Activated CD4-positive, alpha-beta T cell treated with anti-CD3 and anti-CD28 coated beads, Interleukin-2, amount 10 ng/mL, durations not matched to agents 7 days and 5 days (primary cell): ENCODE measurements at regions not wholly inside any gene's neighbourhood (a gene's known extent, or its start where the extent isn't known, plus 50 kb on each side); places are given as distances from the start of the nearest gene placed in this dataset.
"Not testable (repeated sequence)": the region's sequence is repeated elsewhere in the genome, so short reads cannot be mapped to it uniquely, and the experiment has no call there.

Experiments used
- CTCF ChIA-PET: fragments of 350-600 bp; sonication (Branson Sonifier 250); formaldehyde crosslinking; loops from one replicate; lab custom pipeline; 2021; ENCODE audit warnings: antibody characterized with exemption; lab: Charles Lee
- POLR2A ChIA-PET: fragments of 350-600 bp; sonication (Branson Sonifier 250); formaldehyde crosslinking; loops from one replicate; lab custom pipeline; 2021; ENCODE audit warnings: antibody characterized with exemption; lab: Charles Lee
- DNase-seq: peaks from one replicate; pipeline ENCODE4 v3.0.0-alpha.2; 2020
- H3K27ac Mint-ChIP-seq: one replicate; pipeline ENCODE4 v1.8.0; 2021; ENCODE audit warnings: mild to moderate bottlenecking, moderate library complexity, mixed read lengths
- H3K27me3 Mint-ChIP-seq: one replicate; pipeline ENCODE4 v1.8.0; 2021; ENCODE audit warnings: mixed read lengths
- H3K36me3 Mint-ChIP-seq: one replicate; pipeline ENCODE4 v1.8.0; 2021; ENCODE audit warnings: low read depth, mixed read lengths
- H3K4me1 Mint-ChIP-seq: one replicate; pipeline ENCODE4 v1.8.0; 2021; ENCODE audit warnings: mixed read lengths
- H3K4me3 Mint-ChIP-seq: one replicate; pipeline ENCODE4 v1.8.0; 2021; ENCODE audit warnings: mild to moderate bottlenecking, moderate library complexity, mixed read lengths
- H3K9me3 Mint-ChIP-seq: one replicate; pipeline ENCODE4 v1.8.0; 2021; ENCODE audit warnings: mixed read lengths

GRCh38 chr11:43194459-43194858, 117.3 kb upstream of the API5 start:
- H3K36me3 Mint-ChIP-seq, H3K27me3 Mint-ChIP-seq, H3K4me1 Mint-ChIP-seq, H3K9me3 Mint-ChIP-seq, CTCF ChIA-PET, POLR2A ChIA-PET, H3K4me3 Mint-ChIP-seq, H3K27ac Mint-ChIP-seq, DNase-seq: not testable (repeated sequence)

GRCh38 chr11:43197379-43197778, 114.4 kb upstream of the API5 start:
- no peak overlapping the region for H3K27ac Mint-ChIP-seq
- no peaks in the 10 kb centered on the region for H3K36me3 Mint-ChIP-seq
- H3K9me3 Mint-ChIP-seq = no peaks in the 10 kb centered on the region
- H3K4me3 Mint-ChIP-seq = no peak overlapping the region
- no peaks in the 10 kb centered on the region for H3K27me3 Mint-ChIP-seq
- ChIA-PET POLR2A (no interaction called here), CTCF (no interaction called here)
- H3K4me1 Mint-ChIP-seq = no peaks in the 10 kb centered on the region
- no peak for DNase-seq

- DNase-seq = no peak
- H3K27ac Mint-ChIP-seq = no peak overlapping the region
- no peaks in the 10 kb centered on the region for H3K36me3 Mint-ChIP-seq
- H3K27me3 Mint-ChIP-seq = no peaks in the 10 kb centered on the region
- POLR2A ChIA-PET = no interaction called here
- CTCF ChIA-PET = no interaction called here
- no peaks in the 10 kb centered on the region for H3K9me3 Mint-ChIP-seq
- H3K4me1 Mint-ChIP-seq = no peaks in the 10 kb centered on the region
- no peak overlapping the region for H3K4me3 Mint-ChIP-seq
These were observed 111.8 kb upstream of the API5 start for GRCh38 chr11:43200031-43200430.

GRCh38 chr11:43212279-43212678, 99.5 kb upstream of the API5 start:
- CTCF ChIA-PET = no interaction called here
- H3K4me3 Mint-ChIP-seq = no peak overlapping the region
- POLR2A ChIA-PET = no interaction called here
- no peak overlapping the region for H3K27ac Mint-ChIP-seq
- no peaks in the 10 kb centered on the region for H3K36me3 Mint-ChIP-seq
- H3K9me3 Mint-ChIP-seq = peaks cover 11% of the 10 kb centered on the region
- no peaks in the 10 kb centered on the region for H3K4me1 Mint-ChIP-seq
- no peaks in the 10 kb centered on the region for H3K27me3 Mint-ChIP-seq
- no peak for DNase-seq

GRCh38 chr11:43214471-43214870, 97.3 kb upstream of the API5 start:
- Mint-ChIP-seq H3K27me3 (no peaks in the 10 kb centered on the region), H3K27ac (no peak overlapping the region), H3K9me3 (peaks cover 8% of the 10 kb centered on the region), H3K4me1 (no peaks in the 10 kb centered on the region), H3K36me3 (no peaks in the 10 kb centered on the region), H3K4me3 (no peak overlapping the region)
- CTCF ChIA-PET = no interaction called here
- DNase-seq = no peak
- POLR2A ChIA-PET = no interaction called here

GRCh38 chr11:43217849-43218248, 93.9 kb upstream of the API5 start:
- Mint-ChIP-seq H3K9me3 (no peaks in the 10 kb centered on the region), H3K36me3 (no peaks in the 10 kb centered on the region), H3K27ac (no peak overlapping the region), H3K4me3 (no peak overlapping the region), H3K27me3 (no peaks in the 10 kb centered on the region), H3K4me1 (no peaks in the 10 kb centered on the region)
- POLR2A ChIA-PET = no interaction called here
- DNase-seq = no peak
- CTCF ChIA-PET = no interaction called here

- ChIA-PET POLR2A (no interaction called here), CTCF (interaction anchor here (0.6 to 1.1 kb wide), 2 partner anchors 15 to 65 kb away, joined by 3 read pairs; no protein-coding TSS in a partner anchor)
- Mint-ChIP-seq H3K36me3 (no peaks in the 10 kb centered on the region), H3K4me1 (no peaks in the 10 kb centered on the region), H3K9me3 (no peaks in the 10 kb centered on the region), H3K27me3 (no peaks in the 10 kb centered on the region), H3K27ac (no peak overlapping the region), H3K4me3 (no peak overlapping the region)
- no peak for DNase-seq
These were observed 89.6 kb upstream of the API5 start for GRCh38 chr11:43222215-43222614.

- CTCF ChIA-PET = no interaction called here
- DNase-seq = no peak
- H3K4me1 Mint-ChIP-seq = no peaks in the 10 kb centered on the region
- POLR2A ChIA-PET = no interaction called here
- H3K4me3 Mint-ChIP-seq = no peak overlapping the region
- no peaks in the 10 kb centered on the region for H3K27me3 Mint-ChIP-seq
- H3K9me3 Mint-ChIP-seq = no peaks in the 10 kb centered on the region
- no peak overlapping the region for H3K27ac Mint-ChIP-seq
- H3K36me3 Mint-ChIP-seq = no peaks in the 10 kb centered on the region
These were observed 88.8 kb upstream of the API5 start for GRCh38 chr11:43223026-43223425.

- H3K9me3 Mint-ChIP-seq = peaks cover 2% of the 10 kb centered on the region
- no peak for DNase-seq
- no peaks in the 10 kb centered on the region for H3K36me3 Mint-ChIP-seq
- no peaks in the 10 kb centered on the region for H3K4me1 Mint-ChIP-seq
- H3K4me3 Mint-ChIP-seq = no peak overlapping the region
- H3K27ac Mint-ChIP-seq = no peak overlapping the region
- ChIA-PET CTCF (interaction anchor here (0.9 kb wide), 1 partner anchor 10 kb away, joined by 3 read pairs; no protein-coding TSS in a partner anchor), POLR2A (no interaction called here)
- peaks cover 3% of the 10 kb centered on the region for H3K27me3 Mint-ChIP-seq
These were observed 76.9 kb upstream of the API5 start for GRCh38 chr11:43234881-43235280.

- Mint-ChIP-seq H3K27ac (no peak overlapping the region), H3K4me3 (no peak overlapping the region), H3K36me3 (no peaks in the 10 kb centered on the region), H3K9me3 (peaks cover 2% of the 10 kb centered on the region), H3K4me1 (no peaks in the 10 kb centered on the region), H3K27me3 (peaks cover 3% of the 10 kb centered on the region)
- no peak for DNase-seq
- POLR2A ChIA-PET = no interaction called here
- CTCF ChIA-PET = no interaction called here
These were observed 73.5 kb upstream of the API5 start for GRCh38 chr11:43238341-43238740.

- peaks cover 3% of the 10 kb centered on the region for H3K27me3 Mint-ChIP-seq
- H3K9me3 Mint-ChIP-seq = peaks cover 2% of the 10 kb centered on the region
- no peak overlapping the region for H3K4me3 Mint-ChIP-seq
- ChIA-PET CTCF (no interaction called here), POLR2A (no interaction called here)
- H3K4me1 Mint-ChIP-seq = no peaks in the 10 kb centered on the region
- DNase-seq = no peak
- no peaks in the 10 kb centered on the region for H3K36me3 Mint-ChIP-seq
- H3K27ac Mint-ChIP-seq = no peak overlapping the region
These were observed 72.0 kb upstream of the API5 start for GRCh38 chr11:43239791-43240190.

GRCh38 chr11:43242401-43242800, 69.4 kb upstream of the API5 start:
- Mint-ChIP-seq H3K27ac (no peak overlapping the region), H3K27me3 (no peaks in the 10 kb centered on the region), H3K36me3 (no peaks in the 10 kb centered on the region), H3K4me3 (no peak overlapping the region), H3K4me1 (no peaks in the 10 kb centered on the region), H3K9me3 (no peaks in the 10 kb centered on the region)
- POLR2A ChIA-PET = no interaction called here
- DNase-seq = no peak
- CTCF ChIA-PET = no interaction called here

GRCh38 chr11:43243927-43244326, 67.9 kb upstream of the API5 start:
- DNase-seq = no peak
- Mint-ChIP-seq H3K27ac (no peak overlapping the region), H3K36me3 (no peaks in the 10 kb centered on the region), H3K4me1 (no peaks in the 10 kb centered on the region), H3K9me3 (no peaks in the 10 kb centered on the region), H3K27me3 (no peaks in the 10 kb centered on the region), H3K4me3 (no peak overlapping the region)
- ChIA-PET POLR2A (no interaction called here), CTCF (no interaction called here)

GRCh38 chr11:43245466-43245865, 66.3 kb upstream of the API5 start:
- Mint-ChIP-seq H3K27ac (no peak overlapping the region), H3K4me3 (no peak overlapping the region), H3K36me3 (no peaks in the 10 kb centered on the region), H3K4me1 (no peaks in the 10 kb centered on the region), H3K9me3 (no peaks in the 10 kb centered on the region), H3K27me3 (no peaks in the 10 kb centered on the region)
- no peak for DNase-seq
- ChIA-PET CTCF (interaction anchor here (1.0 kb wide), 1 partner anchor 15 kb away, joined by 5 read pairs; no protein-coding TSS in a partner anchor), POLR2A (no interaction called here)
